MCF 10A (cell line): ENCODE measurements at regions not wholly inside any gene's neighbourhood (a gene's known extent, or its start where the extent isn't known, plus 50 kb on each side); places are given as distances from the start of the nearest gene placed in this dataset.
A peak's percentile ranks its signal among the peaks of the same experiment; 100 is the strongest.

Source experiments
- BruUV-seq: library from RNA; stranded (reverse); fragments of 400-500 nt; replicated peaks from 2 replicates; lab custom pipeline; 2021; lab: Mats Ljungman, UMichigan
- CTCF ChIA-PET: fragments of 300-600 bp; sonication (Branson Sonifier 250); formaldehyde crosslinking; extraction: SDS; loops from one replicate; lab custom pipeline; 2021; ENCODE audit warnings: antibody characterized with exemption, inconsistent platforms; lab: Yijun Ruan, JAX
- POLR2A ChIA-PET: fragments of 300-600, 350-650 bp; sonication (Branson Sonifier 250); formaldehyde crosslinking; extraction: SDS; loops from one replicate; lab custom pipeline; 2020; ENCODE audit warnings: antibody characterized with exemption, inconsistent platforms; lab: Yijun Ruan, JAX
- DNase-seq: peaks from one replicate; pipeline ENCODE4 v3.0.0-alpha.2; 2018; ENCODE audit not compliant: unreplicated experiment
- H3K27ac Mint-ChIP-seq: one replicate; pipeline ENCODE4 v1.8.0; 2022; ENCODE audit warnings: mild to moderate bottlenecking, low read depth, mixed read lengths; ENCODE audit not compliant: unreplicated experiment
- H3K27me3 Mint-ChIP-seq: one replicate; pipeline ENCODE4 v1.8.0; 2022; ENCODE audit warnings: mixed read lengths; ENCODE audit not compliant: insufficient read depth, unreplicated experiment
- H3K36me3 Mint-ChIP-seq: one replicate; pipeline ENCODE4 v1.8.0; 2022; ENCODE audit warnings: mild to moderate bottlenecking, moderate library complexity, mixed read lengths; ENCODE audit not compliant: insufficient read depth, unreplicated experiment
- H3K4me1 Mint-ChIP-seq: one replicate; pipeline ENCODE4 v1.8.0; 2022; ENCODE audit warnings: mixed read lengths; ENCODE audit not compliant: insufficient read depth, unreplicated experiment
- H3K4me3 Mint-ChIP-seq: one replicate; pipeline ENCODE4 v1.8.0; 2022; ENCODE audit warnings: mild to moderate bottlenecking, moderate library complexity, mixed read lengths; ENCODE audit not compliant: unreplicated experiment
- H3K9me3 Mint-ChIP-seq: one replicate; pipeline ENCODE4 v1.8.0; 2022; ENCODE audit warnings: mixed read lengths; ENCODE audit not compliant: unreplicated experiment
- intact Hi-C: fragments of 100-400 bp; cut with micrococcal nuclease; formaldehyde crosslinking; loops from 2 replicates; pipeline ENCODE4 v1.14.1; 2022
- TF ChIP-seq, protein P1 (sequence below): fragments of 200-600 bp; IDR thresholded peaks from one replicate; pipeline ENCODE4 v1.8.0; 2022; ENCODE audit warnings: antibody characterized with exemption, mild to moderate bottlenecking; ENCODE audit not compliant: unreplicated experiment

DNA sequence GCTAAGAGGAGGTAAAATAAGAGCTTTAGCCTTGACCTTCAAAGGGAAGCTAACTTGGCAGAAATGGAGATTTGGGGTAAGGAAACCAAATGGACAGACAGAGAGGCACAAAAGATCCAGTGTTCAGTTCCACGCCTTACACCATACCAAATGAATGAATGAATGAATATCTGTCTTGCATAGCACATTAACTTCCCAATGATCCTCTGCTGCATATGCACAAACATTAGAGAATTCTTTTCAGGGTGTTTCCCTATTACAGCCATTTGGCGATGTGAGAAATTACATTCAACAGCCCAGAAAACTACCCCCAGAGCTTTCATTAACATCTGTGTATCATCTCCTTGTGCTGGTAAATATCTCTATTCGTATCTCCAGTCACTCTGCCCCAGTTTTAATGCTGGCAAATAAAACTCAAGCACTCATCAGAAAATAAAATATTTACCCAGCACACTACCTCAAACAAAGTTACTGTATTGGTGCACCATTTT lies 1056.2 kb downstream of the SORCS3 start:
- ChIA-PET POLR2A (interaction anchor here (0.5 to 0.6 kb wide), 2 partner anchors 694 to 884 kb away, joined by 3 to 4 read pairs; no protein-coding TSS in a partner anchor), CTCF (no interaction called here)
- no TSS peak for BruUV-seq
- H3K27ac Mint-ChIP-seq = no peak overlapping the region
- TF ChIP-seq, protein P1, sequence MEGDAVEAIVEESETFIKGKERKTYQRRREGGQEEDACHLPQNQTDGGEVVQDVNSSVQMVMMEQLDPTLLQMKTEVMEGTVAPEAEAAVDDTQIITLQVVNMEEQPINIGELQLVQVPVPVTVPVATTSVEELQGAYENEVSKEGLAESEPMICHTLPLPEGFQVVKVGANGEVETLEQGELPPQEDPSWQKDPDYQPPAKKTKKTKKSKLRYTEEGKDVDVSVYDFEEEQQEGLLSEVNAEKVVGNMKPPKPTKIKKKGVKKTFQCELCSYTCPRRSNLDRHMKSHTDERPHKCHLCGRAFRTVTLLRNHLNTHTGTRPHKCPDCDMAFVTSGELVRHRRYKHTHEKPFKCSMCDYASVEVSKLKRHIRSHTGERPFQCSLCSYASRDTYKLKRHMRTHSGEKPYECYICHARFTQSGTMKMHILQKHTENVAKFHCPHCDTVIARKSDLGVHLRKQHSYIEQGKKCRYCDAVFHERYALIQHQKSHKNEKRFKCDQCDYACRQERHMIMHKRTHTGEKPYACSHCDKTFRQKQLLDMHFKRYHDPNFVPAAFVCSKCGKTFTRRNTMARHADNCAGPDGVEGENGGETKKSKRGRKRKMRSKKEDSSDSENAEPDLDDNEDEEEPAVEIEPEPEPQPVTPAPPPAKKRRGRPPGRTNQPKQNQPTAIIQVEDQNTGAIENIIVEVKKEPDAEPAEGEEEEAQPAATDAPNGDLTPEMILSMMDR = no peak
- H3K27me3 Mint-ChIP-seq = no peaks in the 10 kb centered on the region
- H3K9me3 Mint-ChIP-seq = no peaks in the 10 kb centered on the region
- H3K4me3 Mint-ChIP-seq = no peak overlapping the region
- no peaks in the 10 kb centered on the region for H3K36me3 Mint-ChIP-seq
- DNase-seq = no peak
- H3K4me1 Mint-ChIP-seq = peaks cover 6% of the 10 kb centered on the region
- intact Hi-C loops = loop anchor here (10.0 kb wide), 1 partner anchor 1053 kb away; the partner anchor contains the start of gene SORCS3

DNA sequence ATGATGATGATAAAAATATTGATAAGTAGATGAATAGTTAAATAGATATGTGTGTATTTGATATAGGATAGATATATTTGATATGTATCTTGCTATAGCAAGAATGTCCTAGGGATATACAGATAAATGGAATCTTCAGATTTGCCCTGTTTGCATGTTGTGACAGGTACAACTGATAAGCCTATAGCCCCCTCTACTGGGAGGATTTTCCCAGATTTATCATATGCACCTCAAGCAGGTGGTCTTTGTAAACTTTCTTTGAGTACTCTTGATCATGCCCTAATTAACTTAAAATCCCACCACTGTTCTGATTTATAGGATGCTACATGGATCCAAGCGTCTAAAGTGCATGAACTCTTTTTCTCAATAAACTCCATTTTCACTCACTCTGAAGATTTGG lies 1050.7 kb downstream of the SORCS3 start:
- ChIA-PET POLR2A (no interaction called here), CTCF (interaction anchor here (0.6 to 1.3 kb wide), 6 partner anchors 9 to 924 kb away, joined by 3 read pairs; no protein-coding TSS in a partner anchor)
- no TSS peak for BruUV-seq
- H3K4me1 Mint-ChIP-seq = no peaks in the 10 kb centered on the region
- H3K4me3 Mint-ChIP-seq = no peak overlapping the region
- DNase-seq = peak; percentile 56
- H3K27ac Mint-ChIP-seq = no peak overlapping the region
- TF ChIP-seq, protein P1 = peak; percentile 38
- intact Hi-C loops = loop anchor here (1.0 to 10.0 kb wide), 3 partner anchors 628 to 1047 kb away; partner anchors contain the start of gene SORCS3
- no peaks in the 10 kb centered on the region for H3K27me3 Mint-ChIP-seq
- no peaks in the 10 kb centered on the region for H3K36me3 Mint-ChIP-seq
- no peaks in the 10 kb centered on the region for H3K9me3 Mint-ChIP-seq

DNA sequence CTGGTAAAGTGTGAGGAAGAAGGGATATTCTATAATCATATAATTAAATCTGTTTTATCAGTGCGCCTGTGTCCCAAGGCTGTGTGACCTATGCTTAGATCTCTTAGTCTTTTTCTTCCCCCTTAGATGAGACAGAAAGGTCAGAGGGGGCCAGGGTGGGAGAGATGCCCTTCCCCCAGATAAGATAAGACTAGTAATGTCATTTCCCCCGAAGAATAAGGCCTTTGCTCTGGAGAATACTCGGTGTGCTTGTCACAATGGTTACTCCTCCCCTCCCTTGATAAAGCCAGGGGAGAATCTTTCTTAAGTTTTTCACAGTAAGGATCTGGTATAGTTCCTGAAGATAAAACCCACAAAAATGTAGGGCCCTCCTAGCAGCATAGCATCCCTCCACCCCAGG lies 1041.8 kb downstream of the SORCS3 start:
- no peak overlapping the region for H3K4me3 Mint-ChIP-seq
- H3K36me3 Mint-ChIP-seq = no peaks in the 10 kb centered on the region
- H3K27me3 Mint-ChIP-seq = no peaks in the 10 kb centered on the region
- no peak overlapping the region for H3K27ac Mint-ChIP-seq
- ChIA-PET CTCF (interaction anchor here (1.1 kb wide), 1 partner anchor 9 kb away, joined by 3 read pairs; no protein-coding TSS in a partner anchor), POLR2A (interaction anchor here (0.7 kb wide), 1 partner anchor 447 kb away, joined by 3 read pairs; no protein-coding TSS in a partner anchor)
- intact Hi-C loops = no loop called here
- TF ChIP-seq, protein P1 = no peak
- peaks cover 6% of the 10 kb centered on the region for H3K9me3 Mint-ChIP-seq
- BruUV-seq = no TSS peak
- DNase-seq = no peak
- peaks cover 7% of the 10 kb centered on the region for H3K4me1 Mint-ChIP-seq

DNA sequence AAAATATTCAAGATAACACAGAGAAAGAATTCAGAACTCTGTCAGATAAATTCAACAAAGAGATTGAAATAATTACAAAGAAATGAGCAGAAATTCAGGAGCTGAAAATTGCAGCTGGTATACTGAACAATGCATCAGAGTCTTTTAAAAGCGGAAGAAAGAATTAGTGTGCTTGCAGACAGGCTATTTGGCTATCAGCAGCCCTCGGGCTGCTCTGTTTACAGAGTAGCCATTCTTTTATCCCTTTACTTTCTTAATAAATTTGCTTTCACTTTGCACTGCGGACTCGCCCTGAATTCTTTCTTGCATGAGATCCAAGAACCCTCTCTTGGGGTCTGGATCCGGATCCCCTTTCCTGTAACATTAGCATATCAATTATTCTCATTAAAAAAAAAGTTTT lies 1040.0 kb downstream of the SORCS3 start:
- no peaks in the 10 kb centered on the region for H3K36me3 Mint-ChIP-seq
- BruUV-seq = no TSS peak
- TF ChIP-seq, protein P1 = no peak
- H3K27ac Mint-ChIP-seq = peak overlapping the region; percentile 28
- peak overlapping the region; percentile 26 for H3K4me3 Mint-ChIP-seq
- peak; percentile 73 for DNase-seq
- peaks cover 6% of the 10 kb centered on the region for H3K9me3 Mint-ChIP-seq
- intact Hi-C loops = no loop called here
- peaks cover 7% of the 10 kb centered on the region for H3K4me1 Mint-ChIP-seq
- ChIA-PET POLR2A (interaction anchor here (0.6 to 1.3 kb wide), 2 partner anchors 20 to 50 kb away, joined by 3 to 4 read pairs; no protein-coding TSS in a partner anchor), CTCF (interaction anchor here (0.6 kb wide), 1 partner anchor 11 kb away, joined by 6 read pairs; no protein-coding TSS in a partner anchor)
- H3K27me3 Mint-ChIP-seq = no peaks in the 10 kb centered on the region
